Thyroid gland (tissue), 4 donors: ENCODE measurements at regions not wholly inside any gene's neighbourhood (a gene's known extent, or its start where the extent isn't known, plus 50 kb on each side); places are given as distances from the start of the nearest gene placed in this dataset.

Source experiments
- DNase-seq, 2 donors: peaks; one replicate each; pipeline ENCODE4 v3.0.0-alpha.2; 2019
- H3K27ac ChIP-seq, 3 donors: fragments of 200-600 bp; sonication (generic); 1 replicate in 2 of 3; 2 replicates in 1 of 3; pipeline ENCODE4 v1.5.1; 2016 to 2019; ENCODE audit warnings: mild to moderate bottlenecking in 1 of 3, moderate library complexity in 1 of 3
- H3K27me3 ChIP-seq: fragments of 200-600 bp; sonication (generic); one replicate; pipeline ENCODE4 v1.5.1; 2019
- H3K36me3 ChIP-seq, 2 donors: fragments of 200-600 bp; sonication (generic); one replicate each; pipeline ENCODE4 v1.5.1; 2016 to 2019
- H3K4me1 ChIP-seq, 2 donors: fragments of 200-600 bp; sonication (generic); one replicate each; pipeline ENCODE4 v1.5.1; 2017 to 2019
- H3K4me3 ChIP-seq, 3 donors: fragments of 200-600 bp; sonication (generic); replicated peaks in 1 of 3; 1 replicate in 2 of 3; 2 replicates in 1 of 3; pipeline ENCODE4 v1.5.1; 2016; ENCODE audit warnings: mild to moderate bottlenecking in 1 of 3
- H3K9me3 ChIP-seq: fragments of 200-600 bp; sonication (generic); one replicate; pipeline ENCODE4 v1.5.1; 2017
- CTCF ChIP-seq, 6 experiments: fragments of 200-600 bp in 3 of 6; fragments of 450-650 bp in 3 of 6; sonication (generic) in 3 of 6; IDR thresholded peaks; one replicate each; pipeline ENCODE4 v1.5.1; 2016 to 2019; ENCODE audit warnings: antibody characterized with exemption in 6 of 6, mild to moderate bottlenecking in 2 of 6, inconsistent platforms in 1 of 6, moderate library complexity in 1 of 6
- POLR2A ChIP-seq, 2 donors: fragments of 450-650 bp; IDR thresholded peaks; one replicate each; pipeline ENCODE4 v1.6.1; 2017; ENCODE audit warnings: antibody characterized with exemption in 2 of 2, mild to moderate bottlenecking in 2 of 2, moderate library complexity in 1 of 2
- WGBS, 2 donors: methylation state at CpG; one replicate each; pipeline ENCODE4 v1.1.5; 2017; 5-methylcytosine and 5-hydroxymethylcytosine counted together
- intact Hi-C: fragments of 100-400 bp; cut with DNase I; formaldehyde crosslinking; loops from one replicate; pipeline ENCODE4 v1.15.1; 2023

- no peaks in the 10 kb centered on the region for H3K4me1 ChIP-seq
- H3K4me3 ChIP-seq = no peak overlapping the region
- WGBS, 2 donors = 75 to 77% methylated on average over 4 of the region's 4 CpGs
- H3K27ac ChIP-seq = no peak overlapping the region
- intact Hi-C loops = no loop called here
- no peaks in the 10 kb centered on the region for H3K9me3 ChIP-seq
- TF ChIP-seq POLR2A (IDR thresholded peaks at IDR 0.05) = no peak
- TF ChIP-seq CTCF (IDR thresholded peaks at IDR 0.05) = peak in 1 of 6 experiments; percentile 15
- DNase-seq = no peak
- no peaks in the 10 kb centered on the region for H3K27me3 ChIP-seq
- H3K36me3 ChIP-seq = no peaks in the 10 kb centered on the region
Observed at GRCh38 chr9:108282872-108283271, 572.9 kb downstream of the ACTL7B start.

GRCh38 chr9:108281696-108282095 is 574.1 kb downstream of the ACTL7B start:
- no peak for DNase-seq
- no peaks in the 10 kb centered on the region for H3K4me1 ChIP-seq
- no peak for TF ChIP-seq POLR2A (IDR thresholded peaks at IDR 0.05)
- TF ChIP-seq CTCF (IDR thresholded peaks at IDR 0.05) = no peak
- H3K4me3 ChIP-seq = no peak overlapping the region
- no peak overlapping the region for H3K27ac ChIP-seq
- H3K27me3 ChIP-seq = no peaks in the 10 kb centered on the region
- 72 to 87% methylated on average over 1 of the region's 1 CpG for WGBS, 2 donors
- H3K9me3 ChIP-seq = no peaks in the 10 kb centered on the region
- intact Hi-C loops = no loop called here
- H3K36me3 ChIP-seq = no peaks in the 10 kb centered on the region

- no peaks in the 10 kb centered on the region for H3K36me3 ChIP-seq
- intact Hi-C loops = no loop called here
- H3K4me3 ChIP-seq = no peak overlapping the region
- no peaks in the 10 kb centered on the region for H3K27me3 ChIP-seq
- no peak overlapping the region for H3K27ac ChIP-seq
- H3K9me3 ChIP-seq = no peaks in the 10 kb centered on the region
- no peak for DNase-seq
- H3K4me1 ChIP-seq = no peaks in the 10 kb centered on the region
- no peak for TF ChIP-seq CTCF (IDR thresholded peaks at IDR 0.05)
Observed at GRCh38 chr9:108278341-108278740, 577.4 kb downstream of the ACTL7B start.

- Histone ChIP-seq H3K27ac (no peak overlapping the region), H3K9me3 (no peaks in the 10 kb centered on the region), H3K36me3 (no peaks in the 10 kb centered on the region), H3K4me1 (peaks cover 5 to 7% of the 10 kb centered on the region in 2 donors), H3K4me3 (no peak overlapping the region), H3K27me3 (no peaks in the 10 kb centered on the region)
- no peak for DNase-seq
- intact Hi-C loops = no loop called here
- TF ChIP-seq POLR2A (IDR thresholded peaks at IDR 0.05) (no peak), CTCF (IDR thresholded peaks at IDR 0.05) (no peak)
Observed at GRCh38 chr9:108277216-108277615, 578.6 kb downstream of the ACTL7B start.

- Histone ChIP-seq H3K27ac (no peak overlapping the region), H3K36me3 (no peaks in the 10 kb centered on the region), H3K4me3 (no peak overlapping the region), H3K27me3 (no peaks in the 10 kb centered on the region), H3K4me1 (peaks cover 7 to 10% of the 10 kb centered on the region in 2 donors), H3K9me3 (no peaks in the 10 kb centered on the region)
- DNase-seq = no peak
- TF ChIP-seq CTCF (IDR thresholded peaks at IDR 0.05) (no peak), POLR2A (IDR thresholded peaks at IDR 0.05) (no peak)
- 89 to 92% methylated on average over 2 of the region's 2 CpGs for WGBS, 2 donors
- intact Hi-C loops = no loop called here
Observed at GRCh38 chr9:108275906-108276305, 579.9 kb downstream of the ACTL7B start.
